ENCODE measurements at regions not wholly inside any gene's neighbourhood (a gene's known extent, or its start where the extent isn't known, plus 50 kb on each side); places are given as distances from the start of the nearest gene placed in this dataset.

GRCh38 chr9:99537996-99538395 lies 283.7 kb upstream of the NR4A3 start:
- no peak for TF ChIP-seq ZNF274 (IDR thresholded peaks at IDR 0.05; ENCODE audit: low read depth, low read length)
- H3K4me3 ChIP-seq (ENCODE audit: low read length), result no peak overlapping the region

GRCh38 chr9:99544526-99544925 lies 277.2 kb upstream of the NR4A3 start:
- no peak for TF ChIP-seq ZNF274 (IDR thresholded peaks at IDR 0.05; ENCODE audit: low read depth, low read length)
- H3K4me3 ChIP-seq (ENCODE audit: low read length), result no peak overlapping the region

GRCh38 chr9:99549441-99549840 lies 272.2 kb upstream of the NR4A3 start:
- TF ChIP-seq ZNF274 (IDR thresholded peaks at IDR 0.05; ENCODE audit: low read depth, low read length), result no peak
- no peak overlapping the region for H3K4me3 ChIP-seq (ENCODE audit: low read length)

GRCh38 chr9:99555792-99556191 lies 265.9 kb upstream of the NR4A3 start:
- no peak overlapping the region for H3K4me3 ChIP-seq (ENCODE audit: low read length)
- TF ChIP-seq ZNF274 (IDR thresholded peaks at IDR 0.05; ENCODE audit: low read depth, low read length), result no peak

- no peak overlapping the region for H3K4me3 ChIP-seq (ENCODE audit: low read length)
- no peak for TF ChIP-seq ZNF274 (IDR thresholded peaks at IDR 0.05; ENCODE audit: low read depth, low read length)
These were observed 264.7 kb upstream of the NR4A3 start for GRCh38 chr9:99556998-99557397.

- TF ChIP-seq ZNF274 (IDR thresholded peaks at IDR 0.05; ENCODE audit: low read depth, low read length), result no peak
- no peak overlapping the region for H3K4me3 ChIP-seq (ENCODE audit: low read length)
These were observed 263.9 kb upstream of the NR4A3 start for GRCh38 chr9:99557816-99558215.

- TF ChIP-seq ZNF274 (IDR thresholded peaks at IDR 0.05; ENCODE audit: low read depth, low read length), result no peak
- H3K4me3 ChIP-seq (ENCODE audit: low read length), result no peak overlapping the region
These were observed 261.9 kb upstream of the NR4A3 start for GRCh38 chr9:99559776-99560175.

GRCh38 chr9:99560561-99560960 lies 261.1 kb upstream of the NR4A3 start:
- H3K4me3 ChIP-seq (ENCODE audit: low read length), result no peak overlapping the region
- no peak for TF ChIP-seq ZNF274 (IDR thresholded peaks at IDR 0.05; ENCODE audit: low read depth, low read length)

GRCh38 chr9:99561509-99561917 lies 260.2 kb upstream of the NR4A3 start:
- no peak for TF ChIP-seq ZNF274 (IDR thresholded peaks at IDR 0.05; ENCODE audit: low read depth, low read length)

GRCh38 chr9:99561961-99562565 lies 259.6 kb upstream of the NR4A3 start:
- no peak for TF ChIP-seq ZNF274 (IDR thresholded peaks at IDR 0.05; ENCODE audit: low read depth, low read length)
- no peak overlapping the region for H3K4me3 ChIP-seq (ENCODE audit: low read length)

More at GRCh38 chr9:99561509-99561917, 260.2 kb upstream of the NR4A3 start:
- no peak overlapping the region for H3K4me3 ChIP-seq (ENCODE audit: low read length)

GRCh38 chr9:99563364-99563763 lies 258.3 kb upstream of the NR4A3 start:
- H3K4me3 ChIP-seq (ENCODE audit: low read length), result no peak overlapping the region
- TF ChIP-seq ZNF274 (IDR thresholded peaks at IDR 0.05; ENCODE audit: low read depth, low read length), result no peak

- TF ChIP-seq ZNF274 (IDR thresholded peaks at IDR 0.05; ENCODE audit: low read depth, low read length), result no peak
These were observed 256.5 kb upstream of the NR4A3 start for GRCh38 chr9:99565203-99565602.

GRCh38 chr9:99567436-99567835 lies 254.2 kb upstream of the NR4A3 start:
- TF ChIP-seq ZNF274 (IDR thresholded peaks at IDR 0.05; ENCODE audit: low read depth, low read length), result no peak
- H3K4me3 ChIP-seq (ENCODE audit: low read length), result no peak overlapping the region

More at GRCh38 chr9:99565203-99565602, 256.5 kb upstream of the NR4A3 start:
- H3K4me3 ChIP-seq (ENCODE audit: low read length), result no peak overlapping the region

GRCh38 chr9:99569840-99570239 lies 251.8 kb upstream of the NR4A3 start:
- TF ChIP-seq ZNF274 (IDR thresholded peaks at IDR 0.05; ENCODE audit: low read depth, low read length), result no peak
- H3K4me3 ChIP-seq (ENCODE audit: low read length), result no peak overlapping the region

GRCh38 chr9:99572567-99572966 lies 249.1 kb upstream of the NR4A3 start:
- H3K4me3 ChIP-seq (ENCODE audit: low read length), result no peak overlapping the region
- no peak for TF ChIP-seq ZNF274 (IDR thresholded peaks at IDR 0.05; ENCODE audit: low read depth, low read length)

- no peak overlapping the region for H3K4me3 ChIP-seq (ENCODE audit: low read length)
These were observed 248.6 kb upstream of the NR4A3 start for GRCh38 chr9:99573085-99573484.

More at GRCh38 chr9:99573085-99573484, 248.6 kb upstream of the NR4A3 start:
- TF ChIP-seq ZNF274 (IDR thresholded peaks at IDR 0.05; ENCODE audit: low read depth, low read length), result no peak

Measured in GM08714 (cell line).